ENCODE measurements at regions not wholly inside any gene's neighbourhood (a gene's known extent, or its start where the extent isn't known, plus 50 kb on each side); places are given as distances from the start of the nearest gene placed in this dataset.

DNA sequence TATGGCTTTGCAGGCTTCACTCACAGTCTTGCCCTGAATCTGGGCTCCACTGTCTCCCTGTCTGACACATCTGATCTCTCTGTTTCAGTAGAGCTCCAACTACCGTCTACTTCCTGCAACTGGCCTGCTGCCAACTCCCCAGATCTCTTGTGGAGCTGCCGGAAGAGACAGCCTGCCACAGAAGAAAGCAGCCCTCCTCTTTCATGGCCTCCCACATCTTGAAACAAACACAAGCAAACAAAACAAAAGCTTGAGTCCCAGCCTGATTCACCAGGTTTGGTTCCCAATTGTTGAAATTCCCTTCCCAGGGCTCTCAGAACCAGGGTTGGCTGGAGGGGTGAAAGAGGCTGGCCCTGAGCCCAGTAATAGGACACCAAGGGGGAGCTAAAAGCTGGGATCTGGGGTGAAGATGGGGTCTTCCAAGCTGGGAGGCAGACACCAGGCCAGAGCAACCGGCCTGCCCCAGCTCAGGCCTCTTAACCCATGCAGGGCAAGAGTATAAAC, 55.3 kb upstream of the CA12 start:
- TF ChIP-seq EZH2phosphoT487 (IDR thresholded peaks at IDR 0.05; ENCODE audit: borderline replicate concordance): no peak
- TF ChIP-seq, protein P1, sequence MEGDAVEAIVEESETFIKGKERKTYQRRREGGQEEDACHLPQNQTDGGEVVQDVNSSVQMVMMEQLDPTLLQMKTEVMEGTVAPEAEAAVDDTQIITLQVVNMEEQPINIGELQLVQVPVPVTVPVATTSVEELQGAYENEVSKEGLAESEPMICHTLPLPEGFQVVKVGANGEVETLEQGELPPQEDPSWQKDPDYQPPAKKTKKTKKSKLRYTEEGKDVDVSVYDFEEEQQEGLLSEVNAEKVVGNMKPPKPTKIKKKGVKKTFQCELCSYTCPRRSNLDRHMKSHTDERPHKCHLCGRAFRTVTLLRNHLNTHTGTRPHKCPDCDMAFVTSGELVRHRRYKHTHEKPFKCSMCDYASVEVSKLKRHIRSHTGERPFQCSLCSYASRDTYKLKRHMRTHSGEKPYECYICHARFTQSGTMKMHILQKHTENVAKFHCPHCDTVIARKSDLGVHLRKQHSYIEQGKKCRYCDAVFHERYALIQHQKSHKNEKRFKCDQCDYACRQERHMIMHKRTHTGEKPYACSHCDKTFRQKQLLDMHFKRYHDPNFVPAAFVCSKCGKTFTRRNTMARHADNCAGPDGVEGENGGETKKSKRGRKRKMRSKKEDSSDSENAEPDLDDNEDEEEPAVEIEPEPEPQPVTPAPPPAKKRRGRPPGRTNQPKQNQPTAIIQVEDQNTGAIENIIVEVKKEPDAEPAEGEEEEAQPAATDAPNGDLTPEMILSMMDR (conservative IDR thresholded peaks at IDR 0.05; ENCODE audit: low read length): no peak

Data from Loucy (cell line).